ENCODE measurements at regions not wholly inside any gene's neighbourhood (a gene's known extent, or its start where the extent isn't known, plus 50 kb on each side); places are given as distances from the start of the nearest gene placed in this dataset.

DNA sequence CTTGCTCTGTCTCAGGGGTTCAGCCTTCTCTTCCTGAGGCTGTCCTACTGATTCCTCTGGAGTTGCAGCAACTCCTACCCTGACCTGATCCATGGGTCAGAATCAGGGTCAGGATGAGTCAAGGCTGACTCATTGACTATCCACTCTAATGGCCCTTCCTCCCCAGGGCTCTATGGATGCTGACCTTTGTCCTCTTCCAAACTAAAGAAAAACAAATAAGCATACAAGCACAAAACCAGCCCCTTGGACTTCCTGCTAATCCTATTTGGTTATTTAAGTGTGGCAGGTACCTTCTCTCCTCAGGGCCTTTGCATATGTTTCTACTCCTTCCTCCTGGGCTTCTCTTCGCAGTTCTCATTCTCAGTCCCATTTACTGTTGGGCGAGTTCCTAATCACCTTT, 204.5 kb upstream of the NAV2 start:
- TF ChIP-seq, protein P1, sequence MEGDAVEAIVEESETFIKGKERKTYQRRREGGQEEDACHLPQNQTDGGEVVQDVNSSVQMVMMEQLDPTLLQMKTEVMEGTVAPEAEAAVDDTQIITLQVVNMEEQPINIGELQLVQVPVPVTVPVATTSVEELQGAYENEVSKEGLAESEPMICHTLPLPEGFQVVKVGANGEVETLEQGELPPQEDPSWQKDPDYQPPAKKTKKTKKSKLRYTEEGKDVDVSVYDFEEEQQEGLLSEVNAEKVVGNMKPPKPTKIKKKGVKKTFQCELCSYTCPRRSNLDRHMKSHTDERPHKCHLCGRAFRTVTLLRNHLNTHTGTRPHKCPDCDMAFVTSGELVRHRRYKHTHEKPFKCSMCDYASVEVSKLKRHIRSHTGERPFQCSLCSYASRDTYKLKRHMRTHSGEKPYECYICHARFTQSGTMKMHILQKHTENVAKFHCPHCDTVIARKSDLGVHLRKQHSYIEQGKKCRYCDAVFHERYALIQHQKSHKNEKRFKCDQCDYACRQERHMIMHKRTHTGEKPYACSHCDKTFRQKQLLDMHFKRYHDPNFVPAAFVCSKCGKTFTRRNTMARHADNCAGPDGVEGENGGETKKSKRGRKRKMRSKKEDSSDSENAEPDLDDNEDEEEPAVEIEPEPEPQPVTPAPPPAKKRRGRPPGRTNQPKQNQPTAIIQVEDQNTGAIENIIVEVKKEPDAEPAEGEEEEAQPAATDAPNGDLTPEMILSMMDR (conservative IDR thresholded peaks at IDR 0.05; ENCODE audit: low read depth in 2 of 2), result no peak
- no peak for TF ChIP-seq POLR2AphosphoS5 (IDR thresholded peaks at IDR 0.05; ENCODE audit: low read depth)
- no peak for TF ChIP-seq JUNB (IDR thresholded peaks at IDR 0.05; ENCODE audit: unreplicated experiment)
- no peak for TF ChIP-seq CREB1 (CRISPR knock-in tag; IDR thresholded peaks at IDR 0.05; ENCODE audit: low read depth)
